SK-N-SH (cell line): ENCODE measurements at regions not wholly inside any gene's neighbourhood (a gene's known extent, or its start where the extent isn't known, plus 50 kb on each side); places are given as distances from the start of the nearest gene placed in this dataset.
A peak's percentile ranks its signal among the peaks of the same experiment; 100 is the strongest.

Experiments used
- CTCF ChIA-PET: fragments of 300-600, 350-600 bp; formaldehyde crosslinking; extraction: SDS; loops from one replicate; lab custom pipeline; 2021; lab: Yijun Ruan, JAX
- POLR2A ChIA-PET: fragments of 350-600 bp; sonication (Branson Sonifier 250); formaldehyde crosslinking; extraction: SDS; loops from one replicate; lab custom pipeline; 2020; ENCODE audit warnings: antibody characterized with exemption, inconsistent platforms; lab: Yijun Ruan, JAX
- DNase-seq: peaks from one replicate; pipeline ENCODE4 v3.0.0; 2012
- H2AFZ ChIP-seq: fragments of 200-600 bp; sonication (generic); 2 replicates; pipeline ENCODE4 v1.8.1; 2016; ENCODE audit warnings: antibody characterized with exemption, mild to moderate bottlenecking, low read depth
- H3F3A ChIP-seq: fragments of 200-600 bp; sonication (generic); replicated peaks from 2 replicates; pipeline ENCODE3; 2016; ENCODE audit warnings: antibody characterized with exemption, mild to moderate bottlenecking; ENCODE audit not compliant: insufficient read depth
- H3K27ac ChIP-seq, 2 experiments: fragments of 200-500 bp in 1 of 2; fragments of 200-600 bp in 1 of 2; sonication (Bioruptor generic) in 1 of 2; sonication (generic), shearing (Covaris generic) in 1 of 2; 2 replicates each; pipeline versions ENCODE4 v1.5.1 to v1.6.1; 2014 to 2016; ENCODE audit warnings: low read depth in 2 of 2, inconsistent platforms in 1 of 2, low read length in 1 of 2, mild to moderate bottlenecking in 1 of 2, mixed read lengths in 1 of 2
- H3K27me3 ChIP-seq: fragments of 200-600 bp; sonication (generic), shearing (Covaris generic); 2 replicates; pipeline ENCODE4 v1.6.1; 2016; ENCODE audit warnings: mixed run types; ENCODE audit not compliant: insufficient read depth
- H3K36me3 ChIP-seq, 2 experiments: fragments of 200-500 bp in 1 of 2; fragments of 200-600 bp in 1 of 2; sonication (Bioruptor generic) in 1 of 2; sonication (generic) in 1 of 2; replicated peaks in 1 of 2; 2 replicates each; pipeline versions ENCODE3 to v1.5.1; 2014 to 2016; ENCODE audit warnings: low read length in 1 of 2, mild to moderate bottlenecking in 1 of 2; ENCODE audit not compliant: insufficient read depth in 2 of 2, control insufficient read depth in 1 of 2
- H3K4me1 ChIP-seq, 2 experiments: fragments of 200-500 bp in 1 of 2; fragments of 200-600 bp in 1 of 2; sonication (Bioruptor generic) in 1 of 2; sonication (generic), shearing (Covaris generic) in 1 of 2; 2 replicates each; pipeline versions ENCODE4 v1.5.1 to v1.6.1; 2014 to 2016; ENCODE audit warnings: low read depth in 1 of 2, low read length in 1 of 2, mixed run types in 1 of 2; ENCODE audit not compliant: insufficient read depth in 2 of 2, control insufficient read depth in 1 of 2
- H3K4me2 ChIP-seq: fragments of 200-600 bp; sonication (generic), shearing (Covaris generic); 2 replicates; pipeline ENCODE4 v1.6.1; 2017; ENCODE audit warnings: mixed run types
- H3K4me3 ChIP-seq, 2 experiments: fragments of 200-500 bp in 1 of 2; fragments of 200-600 bp in 1 of 2; sonication (Bioruptor generic) in 1 of 2; sonication (generic), shearing (Covaris generic) in 1 of 2; 2 replicates each; pipeline versions ENCODE4 v1.5.1 to v1.8.1; 2014 to 2016; ENCODE audit warnings: low read depth in 2 of 2, inconsistent platforms in 1 of 2, low read length in 1 of 2, mild to moderate bottlenecking in 1 of 2, mixed read lengths in 1 of 2, moderate library complexity in 1 of 2
- H3K79me2 ChIP-seq: fragments of 200-600 bp; sonication (generic); 2 replicates; pipeline ENCODE4 v1.8.1; 2017; ENCODE audit warnings: mild to moderate bottlenecking; ENCODE audit not compliant: insufficient read depth
- H3K9ac ChIP-seq: fragments of 200-600 bp; sonication (generic); 2 replicates; pipeline ENCODE4 v1.6.1; 2017; ENCODE audit warnings: mixed run types
- H3K9me2 ChIP-seq: fragments of 200-600 bp; sonication (generic); 2 replicates; pipeline ENCODE4 v1.6.1; 2017; ENCODE audit warnings: mixed run types
- H3K9me3 ChIP-seq: fragments of 200-600 bp; sonication (generic); 2 replicates; pipeline ENCODE4 v1.6.1; 2017; ENCODE audit warnings: mixed run types, mild to moderate bottlenecking, moderate library complexity
- H4K20me1 ChIP-seq: fragments of 200-600 bp; sonication (generic); 2 replicates; pipeline ENCODE4 v1.6.1; 2017; ENCODE audit warnings: mild to moderate bottlenecking, mixed run types; ENCODE audit not compliant: insufficient read depth
- ELF1 ChIP-seq: IDR thresholded peaks from 2 replicates; pipeline ENCODE4 v1.4.0; 2012
- FOSL2 ChIP-seq: IDR thresholded peaks from 2 replicates; pipeline ENCODE4 v1.4.0; 2012; ENCODE audit warnings: low read depth, mild to moderate bottlenecking, moderate library complexity, borderline replicate concordance
- FOXJ3 ChIP-seq: sonication (generic); formaldehyde crosslinking; IDR thresholded peaks from 2 replicates; pipeline ENCODE4 v1.5.1; 2020; ENCODE audit warnings: mild to moderate bottlenecking, missing genetic modification reagents
- MEF2A ChIP-seq: IDR thresholded peaks from 2 replicates; pipeline ENCODE4 v1.4.0; 2012; ENCODE audit warnings: low read depth, borderline replicate concordance
- PBX3 ChIP-seq: IDR thresholded peaks from 2 replicates; pipeline ENCODE4; 2012
- POLR2AphosphoS5 ChIP-seq: IDR thresholded peaks from 2 replicates; pipeline ENCODE4 v1.6.1; 2012; ENCODE audit warnings: low read depth, low read length
- RCOR1 ChIP-seq: fragments of 150-350 bp; IDR thresholded peaks from 2 replicates; pipeline ENCODE4 v1.6.1; 2017; ENCODE audit warnings: antibody characterized with exemption, low read length
- TAF1 ChIP-seq: IDR thresholded peaks from 2 replicates; pipeline ENCODE4 v1.6.1; 2012; ENCODE audit warnings: low read depth, mild to moderate bottlenecking, low read length, moderate library complexity, borderline replicate concordance
- TCF12 ChIP-seq: IDR thresholded peaks from 2 replicates; pipeline ENCODE4 v1.4.0; 2012
- YY1 ChIP-seq: IDR thresholded peaks from 2 replicates; pipeline ENCODE4 v1.4.0; 2012; ENCODE audit warnings: low read depth, mild to moderate bottlenecking
- WGBS: methylation state at CpG from one replicate; pipeline ENCODE4 v1.1.6; 2017; ENCODE audit warnings: low lambda C conversion rate; 5-methylcytosine and 5-hydroxymethylcytosine counted together
- TF ChIP-seq, protein P1 (sequence below): IDR thresholded peaks from 2 replicates; pipeline ENCODE4 v1.4.0; 2012; ENCODE audit warnings: low read depth, borderline replicate concordance

- H3K9me3 ChIP-seq: no peaks in the 10 kb centered on the region
- H3K9me2 ChIP-seq: no peaks in the 10 kb centered on the region
- no peak overlapping the region for H3K9ac ChIP-seq
- no peak for TF ChIP-seq FOSL2
- TF ChIP-seq TAF1: no peak
- TF ChIP-seq TCF12: no peak
- no peak for TF ChIP-seq YY1
- TF ChIP-seq POLR2AphosphoS5: no peak
- TF ChIP-seq FOXJ3: no peak
- TF ChIP-seq, protein P1, sequence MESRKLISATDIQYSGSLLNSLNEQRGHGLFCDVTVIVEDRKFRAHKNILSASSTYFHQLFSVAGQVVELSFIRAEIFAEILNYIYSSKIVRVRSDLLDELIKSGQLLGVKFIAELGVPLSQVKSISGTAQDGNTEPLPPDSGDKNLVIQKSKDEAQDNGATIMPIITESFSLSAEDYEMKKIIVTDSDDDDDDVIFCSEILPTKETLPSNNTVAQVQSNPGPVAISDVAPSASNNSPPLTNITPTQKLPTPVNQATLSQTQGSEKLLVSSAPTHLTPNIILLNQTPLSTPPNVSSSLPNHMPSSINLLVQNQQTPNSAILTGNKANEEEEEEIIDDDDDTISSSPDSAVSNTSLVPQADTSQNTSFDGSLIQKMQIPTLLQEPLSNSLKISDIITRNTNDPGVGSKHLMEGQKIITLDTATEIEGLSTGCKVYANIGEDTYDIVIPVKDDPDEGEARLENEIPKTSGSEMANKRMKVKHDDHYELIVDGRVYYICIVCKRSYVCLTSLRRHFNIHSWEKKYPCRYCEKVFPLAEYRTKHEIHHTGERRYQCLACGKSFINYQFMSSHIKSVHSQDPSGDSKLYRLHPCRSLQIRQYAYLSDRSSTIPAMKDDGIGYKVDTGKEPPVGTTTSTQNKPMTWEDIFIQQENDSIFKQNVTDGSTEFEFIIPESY: no peak
- no peak for TF ChIP-seq RCOR1
- TF ChIP-seq MEF2A: no peak
- no peak for TF ChIP-seq PBX3
- no peak for TF ChIP-seq ELF1
- H3F3A ChIP-seq: no peaks in the 10 kb centered on the region
- H3K4me3 ChIP-seq: no peak overlapping the region
- H3K4me1 ChIP-seq: no peaks in the 10 kb centered on the region
- no peak for DNase-seq
- POLR2A ChIA-PET: no interaction called here
- H3K79me2 ChIP-seq: no peaks in the 10 kb centered on the region
- no peak overlapping the region for H3K4me2 ChIP-seq
- 31% methylated on average over 1 of the region's 1 CpG for WGBS
- peak overlapping the region; percentile 27; the same call in 1 of the 2 replicates for H2AFZ ChIP-seq
- no peak overlapping the region for H3K27ac ChIP-seq
- no peaks in the 10 kb centered on the region for H4K20me1 ChIP-seq
- CTCF ChIA-PET: interaction anchor here (1.4 kb wide), 1 partner anchor 25 kb away, joined by 4 read pairs; no protein-coding TSS in a partner anchor
- no peaks in the 10 kb centered on the region for H3K27me3 ChIP-seq
- H3K36me3 ChIP-seq: no peaks in the 10 kb centered on the region
These were observed 50.6 kb upstream of the TMEM244 start for GRCh38 chr6:129911732-129912131.
